GM12878 (cell line): ENCODE measurements at regions not wholly inside any gene's neighbourhood (a gene's known extent, or its start where the extent isn't known, plus 50 kb on each side); places are given as distances from the start of the nearest gene placed in this dataset.

ENCODE experiments used
- ATAC-seq: fragments of 200-7000 bp; cut with Tn5 transposase; 3 replicates; pipeline ENCODE4 v1.9.1; 2020; ENCODE audit warnings: mild to moderate bottlenecking, moderate library complexity
- BruUV-seq: library from RNA; stranded (reverse); fragments of 400-500 nt; replicated peaks from 2 replicates; lab custom pipeline; 2021; lab: Mats Ljungman, UMichigan
- CTCF ChIA-PET: fragments of 300-600 bp; sonication (Branson Sonifier 250); formaldehyde crosslinking; extraction: SDS; loops from one replicate; lab custom pipeline; 2021; ENCODE audit warnings: inconsistent platforms; lab: Yijun Ruan, JAX
- POLR2A ChIA-PET: fragments of 350-600 bp; formaldehyde crosslinking; extraction: SDS; loops from one replicate; lab custom pipeline; 2021; ENCODE audit warnings: inconsistent platforms; lab: Charles Lee
- RAD21 ChIA-PET: fragments of 300-600 bp; sonication (Branson Sonifier 250); formaldehyde crosslinking; loops from one replicate; lab custom pipeline; 2023; ENCODE audit warnings: antibody characterized with exemption; ENCODE audit not compliant: unreplicated experiment; lab: Charles Lee
- SMC1A ChIA-PET: fragments of 300-600 bp; sonication (Branson Sonifier 250); formaldehyde crosslinking; loops from one replicate; lab custom pipeline; 2023; ENCODE audit not compliant: unreplicated experiment, uncharacterized antibody; lab: Charles Lee
- DNase-seq: peaks from one replicate; pipeline ENCODE4 v3.0.0-alpha.2; 2011; ENCODE audit warnings: low read depth, low spot score
- FAIRE-seq: peaks from 3 replicates; lab custom pipeline; 2011; peaks lifted over from hg19 to GRCh38; lab: Jason Lieb, UNC
- H2AFZ ChIP-seq: 2 replicates; pipeline ENCODE4 v1.6.0; 2011; ENCODE audit warnings: low read depth, low read length, control low read depth; ENCODE audit not compliant: control insufficient read depth
- H3K27ac ChIP-seq: 2 replicates; pipeline ENCODE4 v1.5.1; 2011; ENCODE audit warnings: control low read depth; ENCODE audit not compliant: control insufficient read depth, insufficient read depth
- H3K27me3 ChIP-seq, 2 experiments: replicated peaks in 1 of 2; 2 replicates each; pipeline versions ENCODE4 v1.6.0 to v1.6.1; 2011; ENCODE audit warnings: low read length in 1 of 2; ENCODE audit not compliant: control insufficient read depth in 2 of 2, insufficient read depth in 2 of 2
- H3K36me3 ChIP-seq, 2 experiments: 2 replicates each; pipeline ENCODE4 v1.5.1; 2011; ENCODE audit warnings: low read length in 1 of 2; ENCODE audit not compliant: control insufficient read depth in 2 of 2, insufficient read depth in 2 of 2
- H3K4me1 ChIP-seq: 2 replicates; pipeline ENCODE4 v1.6.1; 2011; ENCODE audit warnings: mild to moderate bottlenecking, low read length, moderate library complexity, mixed read lengths; ENCODE audit not compliant: control insufficient read depth, insufficient read depth
- H3K4me2 ChIP-seq: 2 replicates; pipeline ENCODE4 v1.6.0; 2011; ENCODE audit warnings: control low read depth; ENCODE audit not compliant: control insufficient read depth, insufficient read depth
- H3K4me3 ChIP-seq: fragments of 200-600 bp; sonication (generic); 2 replicates; pipeline ENCODE4 v1.5.1; 2016
- H3K79me2 ChIP-seq: 2 replicates; pipeline ENCODE4 v1.6.0; 2011; ENCODE audit warnings: low read length; ENCODE audit not compliant: control insufficient read depth, insufficient read depth
- H3K9ac ChIP-seq: 2 replicates; pipeline ENCODE4 v1.8.0; 2011; ENCODE audit warnings: low read length, control low read depth, mixed read lengths; ENCODE audit not compliant: control insufficient read depth, insufficient read depth
- H3K9me3 ChIP-seq: replicated peaks from 3 replicates; pipeline ENCODE4 v1.5.1; 2011; ENCODE audit warnings: mild to moderate bottlenecking, low read length; ENCODE audit not compliant: control insufficient read depth, insufficient read depth
- H4K20me1 ChIP-seq: 2 replicates; pipeline ENCODE4 v1.6.0; 2011; ENCODE audit not compliant: control insufficient read depth, insufficient read depth
- EZH2 ChIP-seq: IDR thresholded peaks from 2 replicates; pipeline ENCODE4 v1.6.1; 2012; ENCODE audit warnings: low read depth, mild to moderate bottlenecking, control low read depth, inconsistent platforms, low read length, borderline replicate concordance; ENCODE audit not compliant: control insufficient read depth
- MTA2 ChIP-seq: fragments of 450-650 bp; IDR thresholded peaks from 2 replicates; pipeline ENCODE4 v1.6.1; 2016; ENCODE audit warnings: low read depth, mild to moderate bottlenecking, moderate library complexity
- NBN ChIP-seq: fragments of 450-650 bp; IDR thresholded peaks from 2 replicates; pipeline ENCODE4 v1.6.1; 2016
- NRF1 ChIP-seq: conservative IDR thresholded peaks from 2 replicates; pipeline ENCODE4 v1.6.1; 2011; ENCODE audit warnings: mild to moderate bottlenecking, low read depth, low read length, improper control_type of control experiment
- POLR2A ChIP-seq: IDR thresholded peaks from 2 replicates; pipeline ENCODE4 v1.6.1; 2011; ENCODE audit warnings: low read depth, mild to moderate bottlenecking, low read length
- RUNX3 ChIP-seq: IDR thresholded peaks from 2 replicates; pipeline ENCODE4 v1.6.1; 2012; ENCODE audit warnings: low read length, inconsistent platforms
- ZNF384 ChIP-seq: IDR thresholded peaks from 2 replicates; pipeline ENCODE4 v1.6.1; 2012; ENCODE audit warnings: low read depth, mild to moderate bottlenecking, low read length, improper control_type of control experiment, borderline replicate concordance
- WGBS: methylation state at CpG from one replicate; pipeline ENCODE4 v1.1.6; 2016; ENCODE audit warnings: low lambda C conversion rate; ENCODE audit not compliant: insufficient replicate concordance, insufficient coverage; ENCODE audit errors: missing lambda C conversion rate; 5-methylcytosine and 5-hydroxymethylcytosine counted together
- in situ Hi-C: fragments of 300-500 bp; cut with MboI; formaldehyde crosslinking; loops from 9 replicates; pipeline ENCODE4 v1.14.3; 2018; ENCODE audit warnings: mixed read lengths
- intact Hi-C: fragments of 100-400 bp; cut with micrococcal nuclease; formaldehyde crosslinking; loops from one replicate; pipeline ENCODE4 v1.14.2; 2022; ENCODE audit not compliant: unreplicated experiment
- TF ChIP-seq, protein P1 (sequence below): fragments of 450-650 bp; IDR thresholded peaks from 2 replicates; pipeline ENCODE4 v1.6.1; 2016; ENCODE audit warnings: mild to moderate bottlenecking

DNA sequence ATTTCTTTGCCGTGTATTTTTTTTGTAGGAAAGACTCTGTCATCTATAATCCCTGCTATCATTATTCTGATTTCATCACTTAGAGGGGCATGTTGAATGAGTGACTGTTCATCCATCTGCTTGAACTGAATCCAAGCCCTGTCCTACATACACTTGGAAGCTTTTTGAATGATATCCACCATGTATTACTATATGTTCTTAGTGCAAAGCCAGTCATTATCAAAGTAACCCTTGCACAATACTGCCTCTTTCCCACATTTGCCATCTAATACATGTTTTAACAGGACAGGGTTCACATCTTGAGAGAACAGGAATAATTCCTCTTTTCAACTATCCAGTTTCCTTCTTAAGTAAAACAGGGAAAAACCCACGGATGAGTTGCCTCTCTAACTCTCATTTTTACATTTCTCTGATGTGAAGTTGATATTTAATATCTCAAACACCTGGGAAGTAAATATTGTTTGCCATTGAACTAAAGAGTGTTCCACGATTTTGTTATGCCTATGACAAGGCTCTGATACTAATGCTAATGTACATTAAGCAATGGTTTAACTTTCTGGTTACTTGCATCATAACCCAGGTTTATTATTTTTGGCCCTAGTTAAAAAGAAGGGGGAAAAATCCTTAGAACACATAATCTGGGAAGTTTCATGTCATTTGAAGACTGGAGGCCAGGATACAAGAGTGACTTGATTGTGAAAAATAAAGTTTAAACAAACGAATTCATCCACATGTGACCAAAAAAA, 103.7 kb upstream of the TARS1 start:
- Histone ChIP-seq H3K9ac (no peak overlapping the region), H3K79me2 (no peaks in the 10 kb centered on the region), H3K27ac (no peak overlapping the region), H2AFZ (no peak overlapping the region), H3K4me1 (no peaks in the 10 kb centered on the region), H3K4me2 (no peak overlapping the region), H3K4me3 (no peak overlapping the region), H4K20me1 (no peaks in the 10 kb centered on the region), H3K27me3 (no peaks in the 10 kb centered on the region), H3K36me3 (no peaks in the 10 kb centered on the region), H3K9me3 (no peaks in the 10 kb centered on the region)
- SMC1A ChIA-PET, result no interaction called here
- no peak for TF ChIP-seq NBN
- TF ChIP-seq, protein P1, sequence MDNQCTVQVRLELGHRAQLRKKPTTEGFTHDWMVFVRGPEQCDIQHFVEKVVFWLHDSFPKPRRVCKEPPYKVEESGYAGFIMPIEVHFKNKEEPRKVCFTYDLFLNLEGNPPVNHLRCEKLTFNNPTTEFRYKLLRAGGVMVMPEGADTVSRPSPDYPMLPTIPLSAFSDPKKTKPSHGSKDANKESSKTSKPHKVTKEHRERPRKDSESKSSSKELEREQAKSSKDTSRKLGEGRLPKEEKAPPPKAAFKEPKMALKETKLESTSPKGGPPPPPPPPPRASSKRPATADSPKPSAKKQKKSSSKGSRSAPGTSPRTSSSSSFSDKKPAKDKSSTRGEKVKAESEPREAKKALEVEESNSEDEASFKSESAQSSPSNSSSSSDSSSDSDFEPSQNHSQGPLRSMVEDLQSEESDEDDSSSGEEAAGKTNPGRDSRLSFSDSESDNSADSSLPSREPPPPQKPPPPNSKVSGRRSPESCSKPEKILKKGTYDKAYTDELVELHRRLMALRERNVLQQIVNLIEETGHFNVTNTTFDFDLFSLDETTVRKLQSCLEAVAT, result no peak
- TF ChIP-seq EZH2, result no peak
- TF ChIP-seq POLR2A, result no peak
- TF ChIP-seq MTA2, result no peak
- no peak for TF ChIP-seq RUNX3
- TF ChIP-seq ZNF384, result no peak
- TF ChIP-seq NRF1, result no peak
- ATAC-seq (no peak), FAIRE-seq (no peak), DNase-seq (no peak)
- RAD21 ChIA-PET, result no interaction called here
- intact Hi-C loops (no loop called here), in situ Hi-C loops (no loop called here)
- no TSS peak for BruUV-seq
- WGBS, result 12% methylated on average over 4 of the region's 4 CpGs
- CTCF ChIA-PET, result no interaction called here
- POLR2A ChIA-PET, result no interaction called here
